Heart left ventricle (tissue), 16 donors: ENCODE measurements at regions not wholly inside any gene's neighbourhood (a gene's known extent, or its start where the extent isn't known, plus 50 kb on each side); places are given as distances from the start of the nearest gene placed in this dataset.

Source experiments
- ATAC-seq, 4 donors: fragments of 200-7000 bp; cut with Tn5 transposase; one replicate each; pipeline ENCODE4 v1.9.1; 2020 to 2022; ENCODE audit warnings: moderate library complexity in 4 of 4, mild to moderate bottlenecking in 3 of 4, moderate number of reproducible peaks in 1 of 4
- DNase-seq, 5 donors: peaks; one replicate each; pipeline ENCODE4 v3.0.0-alpha.2; 2020
- H3K27ac ChIP-seq, 12 donors: fragments of 200-600 bp; sonication (generic) in 4 of 12; one replicate each; pipeline versions ENCODE4 v1.5.0 to v1.8.0; 2016 to 2022; ENCODE audit warnings: mild to moderate bottlenecking in 2 of 12
- H3K27me3 ChIP-seq, 9 donors: fragments of 200-600 bp; sonication (generic) in 2 of 9; one replicate each; pipeline versions ENCODE4 v1.5.1 to v1.8.0; 2016 to 2022; ENCODE audit warnings: mild to moderate bottlenecking in 3 of 9
- H3K36me3 ChIP-seq, 9 donors: fragments of 200-600 bp; sonication (generic) in 2 of 9; one replicate each; pipeline versions ENCODE4 v1.5.0 to v1.8.0; 2018 to 2022; ENCODE audit warnings: mild to moderate bottlenecking in 2 of 9
- H3K4me1 ChIP-seq, 12 donors: fragments of 200-600 bp; sonication (generic) in 4 of 12; one replicate each; pipeline versions ENCODE4 v1.5.0 to v1.8.0; 2016 to 2022; ENCODE audit warnings: mild to moderate bottlenecking in 3 of 12
- H3K4me3 ChIP-seq, 12 donors: fragments of 200-600 bp; sonication (generic) in 4 of 12; one replicate each; pipeline versions ENCODE4 v1.5.0 to v1.8.0; 2017 to 2022; ENCODE audit warnings: mild to moderate bottlenecking in 9 of 12, moderate library complexity in 4 of 12
- H3K9me3 ChIP-seq, 12 donors: fragments of 200-600 bp; sonication (generic) in 4 of 12; one replicate each; pipeline versions ENCODE4 v1.5.0 to v1.8.0; 2016 to 2022; ENCODE audit warnings: mild to moderate bottlenecking in 1 of 12
- POLR2A ChIP-seq, 2 donors: fragments of 450-650 bp; IDR thresholded peaks; one replicate each; pipeline ENCODE4 v1.6.1; 2017; ENCODE audit warnings: antibody characterized with exemption in 2 of 2, mild to moderate bottlenecking in 2 of 2, moderate library complexity in 2 of 2
- WGBS, 4 donors: extraction: QIAGEN DNeasy Blood & Tissue Kit in 2 of 4; methylation state at CpG; one replicate each; pipeline versions ENCODE4 v1.1.5 to v1.1.7; 2013 to 2018; 5-methylcytosine and 5-hydroxymethylcytosine counted together
- intact Hi-C, 10 donors: fragments of 100-400 bp; cut with DNase I; formaldehyde crosslinking; loops; one replicate each; pipeline versions ENCODE4 v1.11.1 to v1.14.2; 2022
- TF ChIP-seq, protein P1 (sequence below), 12 donors: fragments of 200-600 bp; sonication (generic) in 4 of 12; IDR thresholded peaks; one replicate each; pipeline versions ENCODE4 v1.5.0 to v1.8.0; 2018 to 2022; ENCODE audit warnings: antibody characterized with exemption in 12 of 12, mild to moderate bottlenecking in 5 of 12
- donor health status: ischemic (EF 13 %, LVEDD 7.1; RV severe dilation, severe dysfunction).
- donor health status: healthy with polysubstance abuse.
- donor health status: DM: no; HTN: yes; CAD: no.
- donor health status: DM: no; HTN: no; CAD: no.
- donor health status: ischemic (EF 25% LVEDD 6.9; RV normal size, moderate dysfunction).
- donor health status: ischemic (EF 25% LVEDD 5.7; RV mildly dilated, moderate dysfunction).
- donor health status: healthy.
- donor health status: DM: yes; HTN: yes; CAD: no.
- donor health status: ischemic (EF 35%, LVEDD 5.7; RV mildly dilated, moderate dysfunction).
- donor health status: nonischemic (EF 11% LVEDD 7.7; RV severe dilation, severe dysfunction).
- donor health status: DM: yes; HTN: yes; CAD: no.
- donor health status: PGD.
- donor health status: ischemic (EF 29% LVEDD 5.4; RV normal size, mild dysfunction).
- donor health status: nonischemic (EF 23%, LVEDD 6.1; RV moderate dilation, normal function).

DNA sequence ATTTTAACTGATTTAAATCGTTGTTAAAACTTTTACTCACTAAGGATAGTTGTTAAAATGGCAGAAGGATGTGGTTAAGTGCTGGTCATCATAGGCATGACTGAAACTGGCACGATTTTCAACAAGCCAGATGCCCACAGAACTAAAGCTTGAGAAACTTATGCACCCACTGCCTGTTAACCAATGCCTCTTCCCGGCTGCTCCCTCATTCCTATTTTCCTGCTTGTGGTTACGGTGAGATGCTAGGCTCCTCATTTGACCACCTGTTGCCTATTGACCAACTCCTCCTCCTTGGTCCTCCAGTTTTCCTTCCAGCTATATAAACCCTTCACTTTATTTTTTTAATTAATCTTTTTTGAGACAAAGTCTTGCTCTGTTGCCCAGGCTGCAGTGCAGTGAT is 238.7 kb downstream of the TFCP2L1 start:
- ATAC-seq, result no peak
- no peaks in the 10 kb centered on the region for H3K36me3 ChIP-seq
- no peak overlapping the region for H3K27ac ChIP-seq
- no peak for DNase-seq
- H3K4me1 ChIP-seq, result no peaks in the 10 kb centered on the region
- H3K27me3 ChIP-seq, result peaks cover 0 to 8% (median 0%) of the 10 kb centered on the region in 9 donors
- no peak overlapping the region for H3K4me3 ChIP-seq
- intact Hi-C loops, result no loop called here
- TF ChIP-seq, protein P1, sequence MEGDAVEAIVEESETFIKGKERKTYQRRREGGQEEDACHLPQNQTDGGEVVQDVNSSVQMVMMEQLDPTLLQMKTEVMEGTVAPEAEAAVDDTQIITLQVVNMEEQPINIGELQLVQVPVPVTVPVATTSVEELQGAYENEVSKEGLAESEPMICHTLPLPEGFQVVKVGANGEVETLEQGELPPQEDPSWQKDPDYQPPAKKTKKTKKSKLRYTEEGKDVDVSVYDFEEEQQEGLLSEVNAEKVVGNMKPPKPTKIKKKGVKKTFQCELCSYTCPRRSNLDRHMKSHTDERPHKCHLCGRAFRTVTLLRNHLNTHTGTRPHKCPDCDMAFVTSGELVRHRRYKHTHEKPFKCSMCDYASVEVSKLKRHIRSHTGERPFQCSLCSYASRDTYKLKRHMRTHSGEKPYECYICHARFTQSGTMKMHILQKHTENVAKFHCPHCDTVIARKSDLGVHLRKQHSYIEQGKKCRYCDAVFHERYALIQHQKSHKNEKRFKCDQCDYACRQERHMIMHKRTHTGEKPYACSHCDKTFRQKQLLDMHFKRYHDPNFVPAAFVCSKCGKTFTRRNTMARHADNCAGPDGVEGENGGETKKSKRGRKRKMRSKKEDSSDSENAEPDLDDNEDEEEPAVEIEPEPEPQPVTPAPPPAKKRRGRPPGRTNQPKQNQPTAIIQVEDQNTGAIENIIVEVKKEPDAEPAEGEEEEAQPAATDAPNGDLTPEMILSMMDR (IDR thresholded peaks at IDR 0.05), result no peak
- no peak for TF ChIP-seq POLR2A (IDR thresholded peaks at IDR 0.05)
- peaks cover 0 to 7% (median 0%) of the 10 kb centered on the region in 12 donors for H3K9me3 ChIP-seq
- WGBS, 4 donors, result 66 to 81% (median 76%) methylated on average over 4 of the region's 4 CpGs

DNA sequence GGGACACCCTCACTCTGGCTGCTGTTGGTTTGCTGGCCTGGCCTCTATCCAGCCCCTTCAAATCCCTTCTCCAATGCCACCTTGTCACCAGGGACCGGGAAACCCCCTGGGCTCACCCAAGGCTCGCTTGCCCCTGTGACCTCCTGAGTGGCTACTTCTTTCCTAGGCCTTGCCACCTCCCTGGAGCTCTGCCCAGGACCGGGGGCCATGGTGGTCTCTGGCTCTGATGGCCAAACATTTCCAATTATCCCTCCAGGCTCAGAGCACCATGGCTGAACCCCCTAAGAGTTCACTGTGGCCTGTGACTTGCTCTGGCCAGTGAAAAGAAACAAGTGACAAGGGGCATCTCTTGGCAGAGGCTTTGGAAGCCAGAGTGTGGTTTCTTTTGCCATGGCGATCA is 237.6 kb downstream of the TFCP2L1 start:
- H3K36me3 ChIP-seq, result no peaks in the 10 kb centered on the region
- 73 to 87% (median 80%) methylated on average over 4 of the region's 4 CpGs for WGBS, 4 donors

DNA sequence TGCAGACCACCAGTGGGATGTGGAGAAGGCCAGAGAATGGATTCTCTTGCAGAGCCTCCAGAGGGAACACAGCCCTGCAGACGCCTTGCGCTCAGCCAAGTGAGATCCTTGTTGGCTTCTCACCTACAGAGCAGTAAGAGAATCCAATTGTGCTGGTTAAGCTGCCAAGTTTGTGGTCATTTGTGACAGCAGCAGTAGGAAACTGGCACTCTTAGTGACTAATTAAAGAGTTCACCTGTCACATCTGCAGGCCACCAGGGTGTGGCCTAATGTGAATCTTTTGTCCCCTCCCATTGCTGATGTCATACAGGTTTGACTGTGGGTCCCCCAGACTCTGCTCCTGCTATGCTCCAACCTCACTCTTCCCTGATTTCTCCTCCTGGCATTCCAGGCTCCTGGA is 235.9 kb downstream of the TFCP2L1 start:
- no peak for DNase-seq
- no peaks in the 10 kb centered on the region for H3K36me3 ChIP-seq
- no peak for ATAC-seq
- H3K27me3 ChIP-seq, result peaks cover 0 to 9% (median 0%) of the 10 kb centered on the region in 9 donors
- no peak overlapping the region for H3K4me3 ChIP-seq
- intact Hi-C loops, result no loop called here
- H3K27ac ChIP-seq, result no peak overlapping the region
- no peaks in the 10 kb centered on the region for H3K9me3 ChIP-seq
- WGBS, 4 donors, result 86 to 95% (median 92%) methylated on average over 2 of the region's 2 CpGs
- TF ChIP-seq, protein P1 (IDR thresholded peaks at IDR 0.05), result no peak
- no peak for TF ChIP-seq POLR2A (IDR thresholded peaks at IDR 0.05)
- peaks cover 0 to 3% (median 0%) of the 10 kb centered on the region in 12 donors for H3K4me1 ChIP-seq

More for the DNA sequence above, 237.6 kb downstream of the TFCP2L1 start:
- no peak overlapping the region for H3K4me3 ChIP-seq
- no peak overlapping the region for H3K27ac ChIP-seq
- peaks cover 0 to 9% (median 0%) of the 10 kb centered on the region in 9 donors for H3K27me3 ChIP-seq
- TF ChIP-seq, protein P1 (IDR thresholded peaks at IDR 0.05), result no peak
- TF ChIP-seq POLR2A (IDR thresholded peaks at IDR 0.05), result no peak
- H3K9me3 ChIP-seq, result peaks cover 0 to 7% (median 0%) of the 10 kb centered on the region in 12 donors
- H3K4me1 ChIP-seq, result peaks cover 0 to 2% (median 0%) of the 10 kb centered on the region in 12 donors
- intact Hi-C loops, result no loop called here
- DNase-seq (no peak), ATAC-seq (peak in 1 of 4 donors; percentile 10)

DNA sequence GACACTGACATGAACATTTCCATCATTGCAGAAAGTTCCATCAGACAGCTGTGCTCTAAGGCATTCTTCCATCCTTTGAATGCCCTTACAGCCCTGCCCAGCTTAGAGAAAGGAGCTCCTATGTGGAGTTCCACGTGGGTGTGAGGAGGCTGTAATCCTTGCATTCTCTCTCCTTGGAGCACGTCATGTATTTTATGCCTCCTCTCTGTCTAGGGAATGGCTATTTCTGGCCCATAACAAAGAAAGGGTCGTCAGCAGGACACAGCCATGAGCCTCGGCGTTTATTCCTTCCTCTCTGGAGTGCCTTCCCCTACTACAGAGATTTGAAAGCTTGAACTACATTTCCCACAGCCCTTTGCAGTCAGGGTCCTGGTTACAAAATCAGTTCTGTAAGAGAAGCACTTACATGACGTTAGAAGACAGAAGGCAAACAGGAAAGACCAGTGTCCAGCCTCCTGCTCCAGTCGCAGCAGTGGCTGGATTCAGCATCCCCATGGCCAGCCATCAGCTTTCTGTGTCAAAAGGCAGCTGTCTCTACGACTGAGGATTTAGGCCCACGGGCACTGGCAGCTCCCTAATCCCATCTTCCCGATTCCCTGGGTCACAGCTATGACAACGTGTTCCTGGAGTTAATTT is 234.9 kb downstream of the TFCP2L1 start:
- WGBS, 4 donors, result 47 to 58% (median 51%) methylated on average over 11 of the region's 11 CpGs
- no peak overlapping the region for H3K4me3 ChIP-seq
- DNase-seq (no peak), ATAC-seq (no peak)
- no peak for TF ChIP-seq POLR2A (IDR thresholded peaks at IDR 0.05)
- TF ChIP-seq, protein P1 (IDR thresholded peaks at IDR 0.05), result no peak
- no peaks in the 10 kb centered on the region for H3K9me3 ChIP-seq
- H3K36me3 ChIP-seq, result no peaks in the 10 kb centered on the region
- peaks cover 0 to 9% (median 0%) of the 10 kb centered on the region in 9 donors for H3K27me3 ChIP-seq
- intact Hi-C loops, result no loop called here
- H3K27ac ChIP-seq, result no peak overlapping the region
- peaks cover 0 to 3% (median 0%) of the 10 kb centered on the region in 12 donors for H3K4me1 ChIP-seq
